WTC11 (cell line): ENCODE measurements at regions not wholly inside any gene's neighbourhood (a gene's known extent, or its start where the extent isn't known, plus 50 kb on each side); places are given as distances from the start of the nearest gene placed in this dataset.

Experiments used
- ATF1 ChIP-seq: sonication (generic); formaldehyde crosslinking; IDR thresholded peaks from 2 replicates; pipeline ENCODE4 v1.8.1; 2023; ENCODE audit warnings: mild to moderate bottlenecking, moderate library complexity, missing genetic modification reagents
- ATF2 ChIP-seq: sonication (generic); formaldehyde crosslinking; IDR thresholded peaks from 2 replicates; pipeline ENCODE4 v1.8.1; 2022; ENCODE audit warnings: low read depth, missing genetic modification reagents, borderline replicate concordance
- CREM ChIP-seq: sonication (generic); formaldehyde crosslinking; IDR thresholded peaks from 2 replicates; pipeline ENCODE4 v1.8.1; 2022; ENCODE audit warnings: mild to moderate bottlenecking, missing genetic modification reagents, moderate library complexity
- CTCF ChIP-seq: fragments of 200-600 bp; IDR thresholded peaks from 2 replicates; pipeline ENCODE4 v1.8.0; 2022; ENCODE audit warnings: antibody characterized with exemption
- ETV6 ChIP-seq: sonication (generic); formaldehyde crosslinking; IDR thresholded peaks from 2 replicates; pipeline ENCODE4 v1.8.1; 2022; ENCODE audit warnings: mild to moderate bottlenecking, missing genetic modification reagents
- FOXP1 ChIP-seq: sonication (generic); formaldehyde crosslinking; IDR thresholded peaks from 2 replicates; pipeline ENCODE4 v1.8.0; 2022; ENCODE audit warnings: missing genetic modification reagents, mild to moderate bottlenecking, moderate library complexity, borderline replicate concordance
- MAX ChIP-seq: sonication (generic); formaldehyde crosslinking; IDR thresholded peaks from 2 replicates; pipeline ENCODE4 v1.8.0; 2022; ENCODE audit warnings: mild to moderate bottlenecking, missing genetic modification reagents
- MLX ChIP-seq: sonication (generic); formaldehyde crosslinking; IDR thresholded peaks from 2 replicates; pipeline ENCODE4 v1.8.1; 2023; ENCODE audit warnings: mild to moderate bottlenecking, missing genetic modification reagents, moderate library complexity
- SP1 ChIP-seq: sonication (generic); formaldehyde crosslinking; conservative IDR thresholded peaks from 2 replicates; pipeline ENCODE4 v1.8.1; 2022; ENCODE audit warnings: missing genetic modification reagents
- ZNF512 ChIP-seq: sonication (generic); formaldehyde crosslinking; IDR thresholded peaks from 2 replicates; pipeline ENCODE4 v1.8.1; 2022; ENCODE audit warnings: missing genetic modification reagents, borderline replicate concordance

GRCh38 chr13:105920370-105920769, 615.1 kb downstream of the EFNB2 start:
- no peak for TF ChIP-seq CTCF
- no peak for TF ChIP-seq ETV6 (CRISPR knock-in tag)
- no peak for TF ChIP-seq CREM (CRISPR knock-in tag)
- TF ChIP-seq MAX (CRISPR knock-in tag), result no peak
- TF ChIP-seq ATF2 (CRISPR knock-in tag), result no peak
- TF ChIP-seq SP1, result no peak
- TF ChIP-seq ZNF512 (CRISPR knock-in tag), result no peak
- no peak for TF ChIP-seq MLX (CRISPR knock-in tag)
- TF ChIP-seq FOXP1 (CRISPR knock-in tag), result no peak
- TF ChIP-seq ATF1 (CRISPR knock-in tag), result no peak
